Activated naive CD4-positive, alpha-beta T cell (primary cell): ENCODE measurements at regions not wholly inside any gene's neighbourhood (a gene's known extent, or its start where the extent isn't known, plus 50 kb on each side); places are given as distances from the start of the nearest gene placed in this dataset.
"Not testable (repeated sequence)": the region's sequence is repeated elsewhere in the genome, so short reads cannot be mapped to it uniquely, and the experiment has no call there.

ENCODE experiments used
- DNase-seq, 4 experiments: peaks; one replicate each; lab custom pipeline; 2025; lab: John Stamatoyannopoulos, UW

- not testable (repeated sequence) for DNase-seq
Observed at GRCh38 chr9:39463696-39464095, 108.2 kb downstream of the SPATA31A1 start.

DNA sequence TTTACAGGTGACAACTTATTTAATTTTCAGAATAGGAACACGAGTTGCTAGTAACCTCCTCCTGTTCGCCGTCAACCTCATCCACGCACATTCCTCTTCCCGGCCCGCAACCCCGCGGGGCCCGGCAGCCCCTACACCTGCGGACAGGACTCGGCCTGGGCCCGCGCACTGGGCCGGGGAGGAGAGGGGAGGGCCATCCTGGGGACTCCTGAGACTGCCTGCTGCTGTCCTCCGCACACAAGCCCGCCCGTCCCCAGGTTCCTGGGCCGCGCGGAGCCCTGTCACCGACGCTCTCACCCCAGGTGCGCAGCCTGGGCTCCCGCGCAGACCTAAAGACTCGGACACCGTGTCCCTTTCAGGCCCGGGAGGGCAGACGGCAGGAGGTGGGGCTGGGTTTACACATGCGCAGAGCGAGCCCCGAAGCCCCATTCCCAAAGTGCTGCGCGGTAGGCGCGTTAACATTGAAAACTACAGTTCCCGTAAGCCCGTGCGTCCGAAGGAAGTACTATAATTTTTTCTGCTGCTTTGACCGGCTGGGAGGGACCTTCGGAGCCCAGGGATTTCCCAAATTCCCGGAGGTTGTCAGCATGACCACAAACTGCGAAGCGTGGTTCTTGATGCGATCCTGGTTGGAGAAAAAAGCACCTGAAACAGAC is 108.8 kb downstream of the SPATA31A1 start:
- peak; percentile 18 to 46 (median 25) for DNase-seq

DNA sequence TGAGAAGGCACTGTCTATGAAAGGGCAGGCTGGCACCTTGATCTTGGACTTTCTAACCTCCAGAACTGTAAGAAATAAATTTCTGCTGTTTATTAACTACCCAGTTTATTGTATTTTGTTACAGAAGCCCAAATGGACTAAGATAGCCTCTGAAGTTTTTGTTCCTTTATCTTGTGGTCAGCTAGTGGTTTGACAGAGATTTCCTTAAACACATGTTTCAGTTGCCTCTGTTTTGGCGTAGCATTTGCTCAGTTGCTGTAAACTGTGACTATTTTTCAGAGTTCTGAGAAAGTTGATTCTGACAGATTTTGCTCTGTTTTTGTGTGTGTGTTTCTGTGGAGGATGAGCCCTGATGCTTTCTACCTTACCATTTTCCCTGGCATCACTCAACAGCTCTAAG is 119.0 kb downstream of the SPATA31A1 start:
- DNase-seq = not testable (repeated sequence)

DNA sequence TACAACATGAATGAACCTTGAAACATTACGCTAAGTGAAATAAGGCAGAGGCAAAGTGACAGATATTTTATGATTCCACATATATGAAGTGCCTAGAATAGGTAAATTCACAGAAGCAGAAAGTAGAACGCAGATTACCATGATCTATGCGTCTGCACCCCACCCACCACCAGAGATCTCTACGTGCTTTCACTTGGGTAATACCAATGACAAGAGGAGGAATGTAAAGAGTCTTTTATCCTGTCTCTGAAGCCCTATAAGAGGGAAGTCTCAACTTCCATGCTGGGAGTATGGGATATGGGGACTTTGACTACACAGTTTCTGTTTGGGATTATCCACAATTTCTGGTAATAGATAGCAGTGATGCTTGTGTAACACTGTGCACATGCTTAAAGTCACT is 127.6 kb downstream of the SPATA31A1 start:
- DNase-seq = not testable (repeated sequence)

GRCh38 chr9:39483880-39484279 is 128.4 kb downstream of the SPATA31A1 start:
- DNase-seq = not testable (repeated sequence)

GRCh38 chr9:39484292-39484691 is 128.8 kb downstream of the SPATA31A1 start:
- DNase-seq = not testable (repeated sequence)

- DNase-seq = not testable (repeated sequence)
Observed at GRCh38 chr9:39487477-39487876, 132.0 kb downstream of the SPATA31A1 start.

DNA sequence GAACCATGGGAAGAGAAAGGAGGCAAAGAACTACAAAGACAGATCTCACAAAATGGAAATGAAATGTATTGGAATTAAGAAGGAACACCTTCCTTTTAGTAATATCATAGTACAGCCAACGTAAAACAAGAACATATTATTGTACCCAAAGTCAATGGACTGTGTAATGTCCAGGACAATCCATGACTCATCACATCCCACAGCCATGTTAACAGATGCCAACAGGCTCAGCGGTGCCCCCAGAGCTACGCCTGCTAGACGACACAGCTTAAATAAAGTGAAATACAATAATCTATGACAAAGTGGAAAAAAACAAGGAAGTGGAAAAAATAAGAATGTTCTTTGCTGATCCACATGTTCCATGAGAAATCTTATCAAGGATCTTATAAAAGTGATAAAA is 140.8 kb downstream of the SPATA31A1 start:
- not testable (repeated sequence) for DNase-seq

GRCh38 chr9:39503178-39503577 is 147.7 kb downstream of the SPATA31A1 start:
- DNase-seq = not testable (repeated sequence)

DNA sequence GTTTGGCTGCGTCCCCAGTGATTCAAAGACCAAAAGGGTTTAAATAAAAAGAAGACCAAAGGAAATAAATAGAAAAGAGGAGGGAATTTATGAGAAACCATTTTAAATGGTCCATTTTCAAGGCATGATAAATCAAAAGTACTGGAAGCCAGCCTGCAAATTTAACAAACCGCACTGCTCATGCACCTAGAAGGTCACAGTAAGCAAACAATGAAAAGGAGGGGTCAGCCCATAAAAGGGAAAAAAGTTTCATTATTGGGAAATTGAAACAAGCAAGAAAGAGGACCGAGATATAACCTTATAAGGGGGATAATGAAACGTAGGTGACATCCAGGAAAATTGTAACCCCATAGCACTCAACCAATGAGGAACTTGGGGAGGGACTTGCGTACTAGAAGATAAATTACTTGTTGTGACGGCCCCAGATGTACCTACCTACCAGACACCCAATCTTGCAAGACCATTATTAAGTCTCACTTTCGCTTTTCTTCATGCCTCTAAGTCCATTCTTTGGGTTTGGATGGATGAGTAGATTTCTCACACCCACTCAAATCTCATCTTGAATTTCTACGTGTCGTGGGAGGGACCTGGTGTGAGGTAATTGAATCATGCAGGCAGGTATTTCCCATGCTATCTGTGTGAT is 172.0 kb downstream of the SPATA31A1 start:
- not testable (repeated sequence) for DNase-seq

- not testable (repeated sequence) for DNase-seq
Observed at GRCh38 chr9:39532597-39532996, 177.1 kb downstream of the SPATA31A1 start.

DNA sequence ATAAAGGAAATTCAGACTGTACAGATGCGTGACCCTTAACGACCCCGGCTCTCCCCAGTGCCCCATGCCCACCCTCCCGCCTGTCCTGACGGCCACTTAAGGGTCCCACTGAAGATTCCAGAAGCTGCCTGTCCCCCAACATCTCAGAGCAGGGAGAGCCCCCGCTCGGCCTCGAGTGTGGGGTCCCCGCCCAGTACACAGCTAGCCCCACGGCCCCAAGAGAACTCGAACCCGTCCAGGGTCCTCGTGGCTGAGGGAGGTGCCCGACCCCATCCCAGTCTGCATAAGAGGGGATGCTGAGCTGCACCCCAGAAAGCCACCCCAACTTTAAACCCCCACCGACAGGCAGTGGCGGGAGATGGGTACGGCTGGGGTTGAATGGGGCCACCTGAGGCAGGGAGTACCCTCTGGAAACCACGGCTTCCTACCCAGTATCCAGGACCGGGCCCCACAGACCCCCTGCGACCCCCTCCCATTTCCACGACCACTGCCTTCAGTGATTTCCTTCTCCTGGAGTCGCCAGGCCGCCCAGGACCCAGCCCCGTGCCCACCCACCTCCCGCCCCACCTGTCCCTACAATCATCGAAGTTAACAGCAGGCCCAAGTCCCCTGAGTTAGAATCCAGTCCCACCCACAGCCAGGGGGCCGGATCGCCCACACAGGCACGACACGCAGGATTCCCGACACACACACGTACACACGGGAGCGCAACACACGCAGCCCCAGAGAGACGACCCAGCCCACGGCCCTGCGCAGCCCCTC is 177.7 kb downstream of the SPATA31A1 start:
- DNase-seq = not testable (repeated sequence)

DNA sequence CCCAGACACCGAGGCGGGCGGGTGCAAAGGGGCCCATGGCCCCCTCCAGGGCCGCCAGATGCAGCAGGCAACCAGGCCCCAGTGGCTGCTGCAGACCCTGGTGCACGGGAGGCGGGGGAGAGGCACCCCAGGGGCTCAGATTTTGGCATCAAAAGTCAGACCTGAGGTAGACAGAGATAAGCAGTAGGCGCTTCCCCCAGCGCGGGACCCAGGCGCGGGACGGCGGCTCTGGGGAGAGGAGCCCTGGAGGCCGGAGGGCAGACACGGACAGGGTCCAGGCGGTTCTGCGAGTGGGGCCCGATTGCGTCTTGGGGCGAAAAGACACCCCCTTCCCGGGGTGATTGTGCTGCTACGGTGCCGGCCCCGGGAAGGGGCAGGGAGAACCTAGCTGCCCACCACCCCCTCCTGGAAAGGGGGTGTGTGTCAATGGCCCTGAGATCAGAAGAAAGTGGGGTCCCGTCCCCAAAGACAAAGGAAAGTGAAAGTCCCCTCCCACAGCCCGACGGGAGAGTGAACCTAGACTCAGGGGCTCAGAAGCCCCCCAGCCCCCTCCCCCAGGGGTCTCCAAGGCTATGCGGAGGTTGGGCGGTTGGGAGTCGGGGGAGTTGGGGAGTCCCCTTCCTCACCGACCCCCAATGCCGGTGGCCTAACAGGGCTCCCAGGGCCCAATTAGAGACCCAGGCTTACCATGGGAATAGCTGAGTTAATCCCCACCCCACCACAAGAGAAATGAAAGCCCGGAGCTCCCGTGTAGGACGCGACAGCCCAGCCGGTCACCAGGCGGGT is 178.5 kb downstream of the SPATA31A1 start:
- not testable (repeated sequence) for DNase-seq

GRCh38 chr9:39534897-39535296 is 179.4 kb downstream of the SPATA31A1 start:
- not testable (repeated sequence) for DNase-seq

GRCh38 chr9:39542157-39542556 is 186.7 kb downstream of the SPATA31A1 start:
- not testable (repeated sequence) for DNase-seq

DNA sequence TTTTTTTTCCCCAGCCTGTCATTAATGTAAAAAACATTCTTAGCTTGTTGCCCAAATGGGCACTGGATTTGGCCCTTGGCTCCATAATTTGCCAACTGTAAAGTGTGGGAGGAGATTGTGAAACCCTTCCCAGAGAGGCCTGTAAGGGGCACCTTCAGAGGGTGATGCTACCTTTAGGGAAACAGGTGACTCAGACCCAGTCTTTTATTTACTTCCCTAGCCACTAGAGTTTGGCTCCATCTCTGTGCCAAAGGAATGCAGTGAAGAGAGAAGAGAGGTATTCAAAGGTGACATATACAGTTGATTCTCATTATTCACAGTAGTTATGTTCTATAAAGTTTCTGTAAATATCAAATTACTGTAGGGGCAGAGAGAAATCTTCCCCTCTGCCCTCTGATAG is 189.6 kb downstream of the SPATA31A1 start:
- not testable (repeated sequence) for DNase-seq

- not testable (repeated sequence) for DNase-seq
Observed at GRCh38 chr9:39550573-39550972, 195.1 kb downstream of the SPATA31A1 start.

- not testable (repeated sequence) for DNase-seq
Observed at GRCh38 chr9:39551544-39551943, 196.1 kb downstream of the SPATA31A1 start.

- not testable (repeated sequence) for DNase-seq
Observed at GRCh38 chr9:39552242-39552881, 196.9 kb downstream of the SPATA31A1 start.

DNA sequence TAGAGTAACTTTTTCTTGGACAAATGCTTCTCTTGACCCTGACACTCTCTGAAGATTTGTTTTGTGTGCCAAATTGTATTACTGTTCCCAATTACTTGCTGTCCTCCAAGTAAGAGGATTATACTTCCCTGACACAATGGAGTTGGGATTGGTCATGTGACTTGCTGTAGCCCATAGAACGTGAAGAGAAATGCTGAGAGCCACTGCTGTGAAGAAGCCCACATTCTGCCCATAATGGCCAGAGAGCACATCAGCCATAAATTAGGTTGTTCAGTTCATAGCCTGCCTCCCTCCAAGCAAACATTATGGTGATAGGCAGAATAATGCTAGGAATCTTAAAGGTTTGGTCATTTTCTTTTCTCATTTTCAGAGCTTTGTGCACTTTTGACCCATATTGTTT is 198.9 kb downstream of the SPATA31A1 start:
- DNase-seq = not testable (repeated sequence)

GRCh38 chr9:39559384-39559783 is 203.9 kb downstream of the SPATA31A1 start:
- DNase-seq = peak in 1 of 4 experiments; percentile 6
